HPDE6-E6E7 (cell line): ENCODE measurements at regions not wholly inside any gene's neighbourhood (a gene's known extent, or its start where the extent isn't known, plus 50 kb on each side); places are given as distances from the start of the nearest gene placed in this dataset.
"Not testable (repeated sequence)": the region's sequence is repeated elsewhere in the genome, so short reads cannot be mapped to it uniquely, and the experiment has no call there.

ENCODE experiments used
- DNase-seq: peaks from one replicate; pipeline ENCODE4 v3.0.0; 2011; ENCODE audit warnings: missing footprints; ENCODE audit errors: extremely low spot score

DNA sequence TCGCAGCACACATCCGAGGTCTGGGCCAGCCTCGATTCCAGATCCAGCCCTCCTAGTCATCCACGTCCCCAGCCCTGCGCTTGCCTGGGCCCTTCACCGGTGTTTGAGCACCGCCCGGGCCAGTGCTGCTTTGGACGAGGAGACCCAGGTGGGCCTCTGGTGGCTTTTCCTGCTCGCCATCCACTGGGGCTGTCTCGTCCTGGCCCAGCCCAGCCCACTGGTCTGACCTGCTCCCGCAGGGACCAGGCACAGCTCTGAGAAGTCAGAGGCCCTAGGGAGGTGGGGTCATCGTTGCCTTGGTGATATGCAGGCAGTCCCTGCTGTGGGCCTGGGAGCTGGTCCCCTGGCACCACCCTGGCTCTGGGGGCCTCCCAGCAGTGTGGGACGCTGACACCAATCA is 200.8 kb downstream of the USP22 start:
- DNase-seq, result not testable (repeated sequence)

DNA sequence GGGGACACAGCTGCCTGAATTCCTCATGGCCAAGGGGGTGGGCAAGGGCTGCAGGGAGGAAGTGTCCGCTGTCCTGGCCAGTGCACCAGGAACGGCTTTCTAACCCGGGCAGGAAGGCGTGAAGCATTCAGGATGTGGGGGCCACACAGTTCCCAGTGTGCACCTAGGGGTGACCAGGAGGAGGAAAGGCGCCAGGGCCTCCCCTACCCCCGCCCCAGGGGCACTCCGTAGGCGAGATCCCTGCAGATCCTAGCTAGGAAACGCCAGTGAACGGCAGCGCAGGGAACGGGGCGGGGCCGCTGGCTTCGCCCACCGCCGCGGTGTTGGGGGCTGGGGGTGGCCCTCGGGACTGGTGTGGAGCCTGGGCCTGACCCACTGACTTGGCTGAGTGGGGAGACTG is 199.6 kb downstream of the USP22 start:
- DNase-seq, result not testable (repeated sequence)

DNA sequence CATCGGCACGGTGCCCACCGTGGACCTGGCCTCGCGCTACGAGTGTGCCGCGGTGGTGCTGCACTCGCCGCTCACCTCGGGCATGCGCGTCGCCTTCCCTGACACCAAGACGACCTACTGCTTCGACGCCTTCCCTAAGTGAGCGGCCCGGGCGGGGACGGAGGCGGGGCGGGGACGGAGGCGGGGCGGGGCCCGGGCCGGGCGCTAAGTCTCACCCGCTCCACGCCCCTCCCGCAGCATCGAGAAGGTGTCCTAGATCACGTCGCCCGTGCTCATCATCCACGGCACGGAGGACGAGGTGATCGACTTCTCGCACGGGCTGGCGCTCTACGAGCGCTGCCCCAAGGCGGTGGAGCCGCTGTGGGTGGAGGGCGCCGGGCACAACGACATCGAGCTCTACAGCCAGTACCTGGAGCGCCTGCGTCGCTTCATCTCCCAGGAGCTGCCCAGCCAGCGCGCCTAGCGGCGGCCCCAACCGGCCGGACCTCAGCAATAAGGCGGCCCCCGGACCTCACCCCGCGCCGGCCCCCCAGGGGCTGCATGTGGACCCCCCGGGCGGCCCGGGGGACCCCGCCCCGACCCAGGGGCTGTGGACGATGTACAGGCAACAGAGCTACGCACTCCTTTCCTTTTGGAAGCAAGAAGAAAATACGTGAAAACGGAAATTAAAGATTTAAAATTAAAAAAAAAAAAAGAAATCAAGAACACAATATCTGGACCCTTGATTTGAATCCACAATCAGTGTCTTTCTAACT is 198.8 kb downstream of the USP22 start:
- DNase-seq, result not testable (repeated sequence)

DNA sequence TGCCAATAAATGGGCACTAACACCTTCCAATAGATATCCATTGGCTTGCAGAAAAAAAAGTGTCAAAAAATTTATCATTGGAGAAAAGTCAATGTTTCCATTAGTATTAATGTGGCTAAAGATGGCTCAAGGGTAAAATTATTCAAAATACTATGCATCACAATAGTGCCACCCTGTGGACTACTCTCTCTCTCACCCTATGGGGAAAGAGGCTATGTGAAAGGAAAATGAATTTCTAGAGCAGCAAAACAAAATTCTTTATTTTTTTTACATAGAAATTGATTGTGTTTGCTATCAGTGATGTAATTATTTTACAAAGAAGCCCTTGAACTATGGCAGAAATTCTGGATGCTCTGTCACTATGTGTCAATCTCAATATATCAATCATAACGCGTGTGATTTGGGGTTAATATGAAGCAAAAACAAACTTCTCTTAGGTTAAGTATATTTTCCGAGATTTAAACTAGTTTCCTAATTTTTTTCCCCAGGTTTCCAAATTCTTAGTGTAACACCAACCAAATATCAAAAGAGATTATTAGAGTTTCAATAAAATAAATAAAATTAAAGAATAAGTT is 193.9 kb downstream of the USP22 start:
- not testable (repeated sequence) for DNase-seq

DNA sequence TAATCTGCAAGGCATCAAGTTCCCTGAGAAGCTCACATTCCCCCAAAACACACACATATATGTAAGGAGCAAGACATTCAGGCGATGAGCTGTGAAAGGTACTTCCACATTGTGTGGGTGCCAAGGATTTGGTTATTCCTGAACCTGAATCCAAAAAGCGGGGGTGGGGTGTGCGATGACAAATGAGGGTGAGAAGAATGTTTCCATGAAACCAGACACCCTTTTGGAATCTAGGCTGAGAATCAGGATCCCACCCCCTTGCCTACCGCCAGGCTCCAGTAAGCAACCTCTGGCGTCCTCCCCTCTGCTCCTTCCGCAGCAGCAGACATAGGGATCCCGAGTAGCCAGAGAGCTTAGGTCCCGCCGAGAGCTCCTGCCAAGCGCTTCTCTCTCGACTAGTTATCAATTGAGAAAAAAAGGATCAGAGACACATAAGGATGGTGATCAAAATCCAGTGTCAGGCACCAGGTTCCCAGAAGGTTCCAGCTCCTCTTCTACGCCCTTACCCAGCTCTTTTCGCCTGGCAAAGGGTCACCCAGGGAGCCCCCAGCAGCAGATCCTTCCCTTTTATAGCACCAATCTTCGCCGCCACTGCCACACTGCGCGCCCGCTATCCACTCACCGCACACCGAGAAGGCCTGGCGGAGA is 191.1 kb downstream of the USP22 start:
- DNase-seq, result not testable (repeated sequence)

DNA sequence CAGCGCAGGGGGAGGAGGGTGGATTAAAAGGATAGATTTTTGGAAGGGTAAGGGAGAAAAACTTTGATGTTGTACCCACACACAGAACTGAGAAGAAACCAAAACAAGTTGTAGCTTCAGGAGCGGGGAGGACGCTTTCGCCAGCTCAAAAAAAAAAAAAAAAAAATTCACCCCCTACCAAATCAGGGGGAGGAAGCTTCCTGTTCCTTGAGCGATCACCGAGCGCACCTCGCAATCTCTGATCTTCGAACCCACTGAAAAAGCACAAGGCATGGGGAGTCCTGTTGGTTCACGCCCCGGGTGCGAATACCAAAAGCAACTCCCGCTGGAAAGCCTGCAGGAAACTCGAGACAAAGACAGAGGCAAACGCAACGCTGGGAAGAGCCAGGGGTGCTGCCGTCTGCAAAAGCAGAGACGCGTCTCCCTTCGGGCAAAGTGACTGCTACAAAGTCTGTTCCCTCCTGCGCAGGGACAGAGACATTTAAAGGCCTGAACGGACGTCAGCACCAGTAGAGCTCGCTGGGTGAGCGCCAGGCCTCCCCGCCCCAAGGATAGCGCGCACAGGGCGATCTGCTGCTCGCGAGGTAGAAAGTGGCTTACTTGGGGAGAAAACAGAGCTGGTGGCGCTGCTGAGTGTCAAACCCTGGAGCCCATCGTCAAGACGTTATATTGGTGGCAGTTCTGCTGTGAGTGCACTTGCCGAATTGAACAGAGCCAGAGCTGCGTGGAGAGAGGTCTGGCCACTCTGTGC is 190.4 kb downstream of the USP22 start:
- no peak for DNase-seq

DNA sequence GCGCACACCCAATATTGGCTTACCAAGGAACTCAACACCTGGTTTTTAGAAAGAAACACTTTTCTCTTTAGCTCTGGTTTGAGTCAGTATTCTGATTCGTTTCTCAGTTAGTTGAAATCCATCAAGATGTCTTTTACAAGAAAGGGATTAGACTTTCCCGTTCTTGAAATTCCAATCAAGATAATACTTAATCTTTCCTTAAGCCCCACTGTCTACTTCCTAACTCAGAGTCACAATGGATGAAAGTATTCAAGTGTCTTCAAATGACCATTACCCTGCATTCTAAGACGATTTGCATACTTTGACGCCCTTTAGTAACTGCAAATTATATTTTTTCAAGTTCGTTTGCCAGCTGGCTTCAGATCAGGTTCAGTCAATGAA is 189.8 kb downstream of the USP22 start:
- DNase-seq, result no peak

DNA sequence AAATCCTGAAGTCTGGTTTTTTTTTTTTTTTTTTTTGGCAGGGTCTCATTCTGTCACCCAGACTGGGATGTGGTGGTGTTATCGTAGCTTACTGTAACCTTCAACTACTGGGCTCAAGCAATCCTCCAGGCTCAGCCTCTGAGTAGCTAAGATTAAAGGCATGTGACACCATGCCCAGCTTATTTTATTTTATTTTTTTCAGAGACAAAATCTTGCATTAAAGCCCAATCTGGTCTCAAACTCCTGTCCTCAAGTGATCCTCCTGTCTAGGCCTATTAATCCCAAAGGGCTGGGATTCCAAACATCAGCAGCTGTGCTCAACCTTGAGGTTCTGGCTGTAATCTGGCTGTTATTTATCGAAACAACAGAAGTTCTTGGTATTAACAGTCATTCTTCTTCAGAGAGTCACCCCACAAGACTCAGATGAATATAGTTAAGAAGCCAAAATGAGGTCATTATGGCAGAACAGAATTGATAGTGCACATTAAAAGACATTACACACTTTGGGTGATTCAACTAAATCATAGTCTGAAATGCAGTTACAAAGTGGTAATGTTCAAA is 186.8 kb downstream of the USP22 start:
- not testable (repeated sequence) for DNase-seq

DNA sequence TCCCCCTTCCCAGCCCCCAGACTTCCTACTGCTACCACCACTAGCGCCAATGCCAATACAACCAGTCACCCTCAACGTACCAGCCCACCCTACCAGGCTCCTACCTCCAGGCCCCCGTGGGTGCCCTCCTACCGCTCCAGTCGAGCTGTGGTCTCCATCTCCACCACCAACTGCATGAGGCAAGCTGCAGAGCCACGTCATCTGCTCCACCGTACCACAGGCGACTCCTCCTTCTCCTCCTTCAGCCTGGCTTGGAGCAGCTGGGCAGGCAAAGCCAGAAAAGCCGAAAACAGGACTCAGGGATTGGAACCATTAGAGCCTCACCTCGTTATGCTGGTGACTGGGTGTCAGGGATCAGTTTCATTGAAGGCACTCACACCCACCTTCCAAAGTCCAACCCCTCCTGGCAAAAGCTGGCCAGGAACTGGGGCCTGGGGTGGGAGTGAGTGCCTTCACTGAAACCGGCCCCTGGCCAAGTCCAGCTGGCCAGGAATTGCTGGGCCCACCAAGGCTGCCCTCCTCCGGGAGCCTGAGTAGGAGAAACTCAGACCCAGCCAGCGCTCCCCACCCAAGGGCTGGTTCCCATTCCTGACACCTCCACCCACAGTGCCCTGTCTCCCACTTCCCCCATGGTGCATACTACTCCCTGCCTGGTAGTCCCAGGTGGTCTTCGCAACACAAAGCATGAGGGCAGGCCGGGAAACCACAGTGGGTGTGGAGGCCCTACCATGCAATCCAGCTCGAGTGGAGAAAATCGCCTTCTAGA is 176.2 kb downstream of the USP22 start:
- DNase-seq, result not testable (repeated sequence)

DNA sequence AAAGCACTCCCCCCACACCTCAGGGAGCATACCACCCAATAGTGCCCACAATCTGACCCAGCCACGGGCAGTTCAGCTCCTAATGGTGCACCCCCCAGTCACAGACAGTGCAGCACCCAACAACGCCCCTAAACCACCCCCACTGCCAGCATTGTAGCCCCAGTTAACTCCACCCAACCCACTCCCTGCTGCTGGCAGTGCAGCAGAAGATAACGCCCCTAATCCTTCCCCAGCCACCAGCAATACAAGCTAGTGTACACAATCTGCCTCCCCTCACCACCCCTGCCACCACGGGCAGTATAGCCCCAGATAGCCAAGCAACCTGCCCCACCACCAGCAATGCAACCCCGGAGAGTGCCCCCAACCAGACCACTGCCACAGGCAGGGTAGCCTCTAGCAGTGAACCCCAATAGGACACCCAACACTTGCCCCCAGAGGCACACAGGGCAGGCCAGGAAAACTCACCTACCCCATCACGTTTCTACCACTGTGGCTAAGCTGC is 175.3 kb downstream of the USP22 start:
- DNase-seq, result not testable (repeated sequence)

DNA sequence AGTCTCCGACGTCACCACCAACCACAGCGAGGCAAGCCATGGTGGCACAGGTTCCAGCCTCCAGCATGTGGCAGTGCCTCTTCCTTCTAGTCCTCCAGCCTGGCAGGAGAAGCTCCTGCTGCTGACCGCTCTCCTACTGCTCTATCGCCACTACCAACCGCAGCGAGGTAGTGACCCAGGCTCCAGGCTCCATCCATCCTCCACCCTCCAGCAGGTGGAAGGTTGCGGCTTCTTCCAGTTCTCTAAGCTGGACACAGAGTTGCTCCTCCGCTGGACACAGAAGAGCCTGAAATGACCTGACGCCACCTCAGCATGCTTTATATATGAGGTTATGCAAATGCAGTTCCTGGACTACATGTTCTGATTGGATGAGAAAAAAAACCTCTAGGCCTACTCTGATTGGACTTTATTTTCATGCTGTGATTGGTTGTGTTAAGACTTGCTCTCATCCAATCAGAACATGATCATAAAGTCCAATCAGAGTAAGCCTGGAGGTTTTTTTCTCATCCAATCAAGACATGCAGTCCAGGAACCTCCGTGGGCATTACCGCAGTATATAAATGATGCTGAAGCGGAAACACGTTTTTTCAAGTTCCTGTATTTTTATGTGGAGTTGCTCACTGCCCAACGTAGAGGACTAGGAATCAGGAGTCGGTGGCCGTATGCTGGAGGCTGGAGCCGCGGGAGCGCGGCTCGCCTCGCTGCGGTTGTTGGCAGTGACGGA is 174.7 kb downstream of the USP22 start:
- DNase-seq, result not testable (repeated sequence)

DNA sequence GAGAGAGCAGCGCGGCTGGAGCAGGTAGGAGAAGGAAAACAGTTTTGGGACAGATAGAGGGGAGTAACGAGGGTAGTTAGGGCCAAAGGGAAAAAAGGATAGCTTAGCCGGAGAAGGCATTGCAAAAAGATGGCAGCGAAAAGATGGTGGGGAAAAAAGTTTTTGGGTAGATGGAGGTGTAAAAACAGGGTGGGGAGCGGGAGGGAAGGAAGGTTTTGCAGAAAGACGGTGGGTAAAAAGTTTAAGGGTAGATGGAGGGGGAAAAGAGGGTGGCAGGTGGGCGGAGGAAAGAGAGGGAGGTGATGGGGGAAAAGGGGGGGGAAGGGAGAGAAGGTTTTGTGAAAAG is 174.2 kb downstream of the USP22 start:
- DNase-seq, result not testable (repeated sequence)

DNA sequence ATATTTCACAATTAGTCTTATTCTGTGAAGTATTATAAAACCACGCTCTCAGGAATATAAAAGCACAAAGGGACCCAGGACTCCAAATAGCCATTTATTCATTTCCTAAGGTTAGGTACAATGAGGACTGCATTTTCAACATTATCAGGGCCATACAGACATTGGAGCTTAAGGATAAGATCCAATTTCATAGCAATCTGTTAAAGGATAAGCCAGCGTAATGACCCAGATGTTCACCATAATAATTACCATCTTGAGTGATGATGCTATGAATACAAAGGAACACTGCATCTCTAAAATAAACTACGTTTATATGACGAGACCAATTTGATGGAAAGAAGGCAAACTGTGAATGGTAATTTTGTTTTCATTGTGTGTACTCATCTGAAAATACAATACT is 169.6 kb downstream of the USP22 start:
- DNase-seq, result not testable (repeated sequence)

DNA sequence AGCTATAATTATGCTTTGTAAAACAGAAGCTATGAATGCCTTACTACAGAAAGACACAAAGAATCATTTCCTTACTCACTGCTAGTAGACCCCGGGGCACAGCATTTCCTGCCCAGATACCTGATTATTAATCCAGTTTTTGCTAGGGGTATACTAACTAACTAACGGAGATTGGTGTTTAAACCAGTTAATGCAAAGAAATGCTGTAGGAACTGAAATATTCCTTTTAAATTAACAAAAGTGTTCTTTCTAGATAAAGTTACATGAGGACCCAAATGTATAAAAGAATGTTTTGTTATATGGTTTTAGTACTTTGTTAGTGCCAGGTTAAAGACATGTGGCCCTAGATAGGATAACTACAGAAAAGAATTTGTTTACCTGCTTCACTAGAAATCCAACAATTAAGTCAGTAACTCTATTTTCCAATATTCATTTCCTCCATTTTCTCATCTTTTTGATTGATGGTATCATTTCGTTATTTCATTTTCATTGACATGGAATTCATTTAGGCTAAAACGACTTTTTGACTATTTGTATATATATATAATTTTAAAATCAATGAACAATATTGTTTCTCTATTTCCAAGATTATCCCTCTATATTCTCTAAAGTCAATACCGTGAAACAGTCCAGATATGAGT is 169.0 kb downstream of the USP22 start:
- DNase-seq, result not testable (repeated sequence)

DNA sequence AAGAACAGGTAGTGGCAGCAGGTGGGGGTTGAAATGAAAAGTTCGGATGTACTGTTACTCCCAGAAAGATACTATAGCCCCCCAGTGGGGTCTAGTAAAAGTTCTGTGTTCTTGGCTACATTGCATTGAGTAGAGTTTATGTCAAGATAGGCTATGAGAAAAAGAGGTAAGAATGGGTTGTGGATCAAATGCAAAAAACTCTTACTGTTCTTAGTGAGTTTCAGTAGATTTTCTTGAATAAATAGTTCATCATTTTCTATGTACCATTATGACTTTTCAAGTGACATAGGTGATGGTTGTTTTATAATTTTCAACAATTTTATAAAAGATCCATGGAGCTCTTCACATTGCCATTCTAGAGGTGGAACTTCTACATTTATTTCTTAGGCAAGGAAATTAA is 165.4 kb downstream of the USP22 start:
- not testable (repeated sequence) for DNase-seq

DNA sequence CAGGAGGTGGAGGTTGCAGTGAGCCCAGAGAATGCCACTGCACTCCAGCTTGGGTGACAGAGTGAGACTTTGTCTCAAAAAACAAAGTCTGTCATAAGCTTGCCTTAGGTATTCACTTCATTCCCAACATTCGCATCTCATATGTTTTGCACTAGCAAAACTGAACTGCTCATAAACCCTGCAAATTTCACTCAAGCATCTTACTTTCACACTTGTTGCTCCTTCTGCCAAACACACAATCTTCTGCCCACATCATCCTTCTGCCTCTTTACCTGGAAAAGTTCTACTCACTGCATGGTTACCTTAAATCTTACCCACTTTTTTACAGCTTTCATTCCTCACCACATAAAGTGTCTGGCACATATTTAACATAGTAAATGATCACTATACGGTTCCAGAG is 152.5 kb downstream of the USP22 start:
- no peak for DNase-seq

DNA sequence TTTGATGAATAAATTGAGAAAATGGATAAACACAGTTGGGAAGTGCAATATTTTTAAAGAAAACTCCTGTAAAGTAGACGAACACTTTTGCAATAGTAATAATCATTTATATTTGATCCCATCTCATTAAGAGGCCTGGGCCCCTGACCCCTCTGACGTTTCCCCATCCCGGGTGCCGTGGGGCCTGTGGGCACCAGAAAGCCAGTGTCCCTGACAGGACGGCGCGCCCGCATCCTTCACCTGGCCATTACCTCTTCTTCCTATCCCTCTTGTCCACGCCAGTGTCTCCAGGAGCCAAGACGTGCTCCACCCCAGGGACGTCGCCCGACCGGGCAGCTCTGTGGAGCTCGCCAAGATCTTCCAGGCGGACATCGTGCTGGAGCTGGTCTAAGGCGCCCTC is 147.4 kb downstream of the USP22 start:
- not testable (repeated sequence) for DNase-seq

DNA sequence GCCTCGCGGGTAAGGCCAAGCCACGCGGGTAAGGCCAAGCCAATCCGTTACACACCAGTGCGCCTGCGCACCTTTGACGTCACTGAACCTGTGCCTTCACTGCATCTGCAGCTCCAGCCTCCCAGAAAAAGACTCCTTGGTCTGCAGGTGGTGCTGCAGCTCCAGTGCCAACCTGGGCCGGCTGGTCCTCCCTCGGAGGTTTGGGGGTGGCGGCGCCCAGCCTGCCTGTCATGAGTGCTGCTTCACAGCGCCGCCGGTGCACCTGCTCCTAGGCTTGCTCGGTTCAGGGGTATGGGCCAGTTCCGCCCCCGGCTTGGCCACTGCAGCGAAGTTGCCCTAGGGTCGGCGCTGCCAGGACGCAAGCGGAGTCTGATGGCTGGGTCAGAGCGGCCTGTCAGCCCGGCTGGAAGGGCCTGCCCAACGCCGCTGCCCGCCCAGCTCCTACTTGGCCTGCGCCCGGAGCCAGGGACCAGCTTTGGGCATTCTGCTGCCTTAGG is 146.6 kb downstream of the USP22 start:
- no peak for DNase-seq

DNA sequence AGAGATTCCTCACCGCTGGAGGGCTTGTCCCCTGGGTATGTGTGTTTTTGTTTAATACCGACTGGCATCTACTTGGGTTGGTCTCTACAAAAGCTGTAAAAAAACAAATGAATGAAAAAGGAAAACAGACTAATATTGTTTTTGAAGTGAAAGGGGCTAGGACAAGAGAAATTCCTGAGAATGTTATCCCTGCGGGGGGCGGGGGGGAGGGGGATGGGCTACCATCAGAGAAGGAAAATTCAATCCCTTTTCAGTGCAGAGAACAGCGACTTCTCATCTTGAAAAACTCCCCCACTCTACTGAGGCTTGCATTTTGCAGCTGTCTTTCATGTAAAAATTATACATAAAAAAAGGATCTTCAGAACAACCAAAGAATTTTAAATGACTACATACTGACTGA is 144.1 kb downstream of the USP22 start:
- not testable (repeated sequence) for DNase-seq

DNA sequence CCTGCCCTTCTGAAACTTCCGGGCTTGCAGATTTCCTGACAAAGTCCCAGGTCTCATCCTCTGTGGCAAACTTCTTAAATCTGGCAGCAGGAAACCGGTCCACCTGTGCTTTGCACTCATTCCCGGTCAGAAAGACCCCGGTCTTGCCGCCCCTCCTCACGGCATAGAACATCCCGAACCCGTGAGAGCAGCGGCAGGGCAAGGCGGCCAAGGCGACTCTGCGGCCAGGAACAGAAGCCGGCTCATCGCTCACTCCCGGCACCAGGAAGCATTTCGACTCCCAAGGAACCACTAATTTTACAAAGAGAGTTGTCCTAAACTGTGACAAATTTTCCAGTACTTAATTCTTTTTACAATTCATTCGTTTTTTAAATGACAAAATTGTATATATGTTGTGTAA is 140.3 kb downstream of the USP22 start:
- DNase-seq, result not testable (repeated sequence)
